ENCODE measurements at regions not wholly inside any gene's neighbourhood (a gene's known extent, or its start where the extent isn't known, plus 50 kb on each side); places are given as distances from the start of the nearest gene placed in this dataset.
"Not testable (repeated sequence)": the region's sequence is repeated elsewhere in the genome, so short reads cannot be mapped to it uniquely, and the experiment has no call there.

- CTCF ChIA-PET = interaction anchor here (0.5 to 1.2 kb wide), 2 partner anchors 10 to 13 kb away, joined by 3 to 4 read pairs; no protein-coding TSS in a partner anchor
- no peaks in the 10 kb centered on the region for H3K36me3 Mint-ChIP-seq (ENCODE audit: low read depth)
- peaks cover 31% of the 10 kb centered on the region for H3K4me1 Mint-ChIP-seq (ENCODE audit: low read depth)
- H3K9me3 Mint-ChIP-seq = no peaks in the 10 kb centered on the region
- no peak overlapping the region for H3K27ac Mint-ChIP-seq
- H3K4me3 Mint-ChIP-seq = no peak overlapping the region
- no peaks in the 10 kb centered on the region for H3K27me3 Mint-ChIP-seq (ENCODE audit: low read depth)
- no peak for DNase-seq
- intact Hi-C loops (cut with micrococcal nuclease) = loop anchor here (10.0 kb wide), 1 partner anchor 839 kb away; the partner anchor contains the start of gene BCL9
Observed at GRCh38 chr1:148383966-148384365, 99.1 kb downstream of the PPIAL4G start.

- H3K4me1 Mint-ChIP-seq (ENCODE audit: low read depth) = peaks cover 15% of the 10 kb centered on the region
- H3K27ac Mint-ChIP-seq = peak overlapping the region; percentile 41
- CTCF ChIA-PET = no interaction called here
- peak overlapping the region; percentile 43 for H3K4me3 Mint-ChIP-seq
- no peaks in the 10 kb centered on the region for H3K36me3 Mint-ChIP-seq (ENCODE audit: low read depth)
- H3K9me3 Mint-ChIP-seq = no peaks in the 10 kb centered on the region
- H3K27me3 Mint-ChIP-seq (ENCODE audit: low read depth) = no peaks in the 10 kb centered on the region
- no peak for DNase-seq
- intact Hi-C loops (cut with micrococcal nuclease) = loop anchor here (10.0 kb wide), 1 partner anchor 835 kb away; the partner anchor contains the start of gene BCL9
Observed at GRCh38 chr1:148379697-148380096, 103.4 kb downstream of the PPIAL4G start.

- no peak for DNase-seq
- no peaks in the 10 kb centered on the region for H3K27me3 Mint-ChIP-seq (ENCODE audit: low read depth)
- no peaks in the 10 kb centered on the region for H3K9me3 Mint-ChIP-seq
- peaks cover 15% of the 10 kb centered on the region for H3K4me1 Mint-ChIP-seq (ENCODE audit: low read depth)
- intact Hi-C loops (cut with micrococcal nuclease) = no loop called here
- H3K4me3 Mint-ChIP-seq = peak overlapping the region; percentile 43
- CTCF ChIA-PET = no interaction called here
- H3K36me3 Mint-ChIP-seq (ENCODE audit: low read depth) = no peaks in the 10 kb centered on the region
- peak overlapping the region; percentile 41 for H3K27ac Mint-ChIP-seq
Observed at GRCh38 chr1:148379170-148379500, 104.0 kb downstream of the PPIAL4G start.

- H3K4me3 Mint-ChIP-seq; H3K9me3 Mint-ChIP-seq; DNase-seq; intact Hi-C loops (cut with micrococcal nuclease); H3K36me3 Mint-ChIP-seq (ENCODE audit: low read depth); H3K27ac Mint-ChIP-seq; H3K27me3 Mint-ChIP-seq (ENCODE audit: low read depth): not testable (repeated sequence)
- peaks cover 23% of the 10 kb centered on the region for H3K4me1 Mint-ChIP-seq (ENCODE audit: low read depth)
- CTCF ChIA-PET = interaction anchor here (0.8 kb wide), 1 partner anchor 32 kb away, joined by 4 read pairs; no protein-coding TSS in a partner anchor
Observed at GRCh38 chr1:148377992-148378391, 105.1 kb downstream of the PPIAL4G start.

DNA sequence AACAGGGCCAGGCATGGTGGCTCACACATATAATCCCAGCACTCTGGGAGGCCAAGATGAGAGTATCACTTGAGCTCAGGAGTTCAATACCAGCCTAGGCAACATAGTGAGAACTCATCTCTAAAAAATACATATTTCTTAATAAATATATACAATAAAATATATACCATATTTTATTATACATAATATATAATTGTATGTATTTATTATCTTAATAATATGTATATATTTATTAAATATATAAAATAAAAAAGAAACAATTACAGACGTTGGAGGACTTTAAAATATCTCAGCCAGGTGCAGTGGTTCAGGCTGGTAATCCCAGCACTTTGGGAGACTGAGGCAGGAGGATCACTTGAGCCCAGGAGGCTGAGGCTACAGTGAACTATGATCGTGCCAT is 106.1 kb downstream of the PPIAL4G start:
- CTCF ChIA-PET; H3K9me3 Mint-ChIP-seq; H3K4me3 Mint-ChIP-seq; H3K36me3 Mint-ChIP-seq (ENCODE audit: low read depth); H3K27ac Mint-ChIP-seq; DNase-seq; H3K27me3 Mint-ChIP-seq (ENCODE audit: low read depth); intact Hi-C loops (cut with micrococcal nuclease): not testable (repeated sequence)
- H3K4me1 Mint-ChIP-seq (ENCODE audit: low read depth) = peaks cover 32% of the 10 kb centered on the region

DNA sequence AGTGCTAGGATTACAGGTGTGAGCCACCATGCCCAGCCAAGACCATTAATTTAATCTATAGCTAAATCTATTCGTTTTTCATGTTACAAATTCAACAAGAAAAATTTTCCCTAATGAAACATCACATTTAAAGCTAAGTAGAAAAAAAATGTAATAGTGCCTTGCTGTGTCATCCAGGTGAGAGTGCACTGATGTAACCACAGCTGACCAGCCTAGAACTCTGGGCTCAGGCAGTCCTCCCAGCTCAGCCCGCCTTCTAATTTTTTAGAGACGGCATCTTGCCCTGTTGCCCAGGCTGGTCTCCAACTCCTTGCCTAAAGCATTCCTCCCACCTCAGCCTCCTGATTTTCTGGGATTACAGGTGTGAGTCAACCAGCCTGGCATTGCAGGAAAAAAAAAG is 109.0 kb downstream of the PPIAL4G start:
- peaks cover 55% of the 10 kb centered on the region for H3K4me1 Mint-ChIP-seq (ENCODE audit: low read depth)
- H3K27me3 Mint-ChIP-seq (ENCODE audit: low read depth) = no peaks in the 10 kb centered on the region
- H3K27ac Mint-ChIP-seq = peak overlapping the region; percentile 86
- intact Hi-C loops (cut with micrococcal nuclease) = no loop called here
- no peak for DNase-seq
- H3K36me3 Mint-ChIP-seq (ENCODE audit: low read depth) = no peaks in the 10 kb centered on the region
- CTCF ChIA-PET = interaction anchor here (0.9 to 1.0 kb wide), 2 partner anchors 9 to 14 kb away, joined by 3 to 4 read pairs; no protein-coding TSS in a partner anchor
- no peaks in the 10 kb centered on the region for H3K9me3 Mint-ChIP-seq
- peak overlapping the region; percentile 45 for H3K4me3 Mint-ChIP-seq

DNA sequence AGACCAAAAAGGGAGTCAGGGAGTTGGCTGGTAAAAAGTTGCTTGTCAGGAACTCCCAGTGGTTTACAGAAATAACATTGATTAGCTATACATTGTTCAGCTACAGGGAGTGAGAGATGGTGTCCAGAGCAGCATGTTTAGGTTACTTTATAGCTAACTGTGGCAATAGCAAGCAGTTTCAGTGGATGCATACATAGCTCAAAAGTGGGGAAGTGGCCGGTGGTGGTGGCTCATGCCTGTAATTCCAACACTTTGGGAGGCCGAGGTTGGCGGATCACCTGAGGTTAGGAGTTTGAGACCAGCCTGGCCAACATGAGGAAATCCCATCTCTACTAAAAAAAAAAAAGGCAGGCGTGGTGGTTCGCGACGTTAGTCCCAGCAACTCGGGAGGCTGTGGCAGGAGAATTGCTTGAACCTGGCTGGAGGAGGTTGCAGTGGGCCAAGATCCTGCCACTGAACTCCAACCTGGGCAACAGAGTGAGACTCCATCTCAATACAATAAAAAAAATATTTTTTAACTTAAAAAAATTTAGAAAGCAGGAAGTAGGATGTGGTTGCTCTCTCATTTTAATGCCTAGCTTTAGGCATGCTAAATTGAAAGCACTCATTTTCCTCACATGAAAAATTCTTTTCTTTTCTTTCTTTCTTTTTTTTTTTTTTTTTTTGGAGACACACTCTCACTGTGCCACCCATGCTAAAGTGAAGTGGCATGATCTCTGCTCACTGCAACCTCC is 109.7 kb downstream of the PPIAL4G start:
- DNase-seq = no peak
- H3K9me3 Mint-ChIP-seq = no peaks in the 10 kb centered on the region
- intact Hi-C loops (cut with micrococcal nuclease) = loop anchor here (2.0 kb wide), 1 partner anchor 29 kb away; no protein-coding TSS in a partner anchor
- H3K4me1 Mint-ChIP-seq (ENCODE audit: low read depth) = peaks cover 55% of the 10 kb centered on the region
- no peaks in the 10 kb centered on the region for H3K27me3 Mint-ChIP-seq (ENCODE audit: low read depth)
- CTCF ChIA-PET = interaction anchor here (0.8 to 2.0 kb wide), 6 partner anchors 9 to 150 kb away, joined by 3 to 7 read pairs (median 4); no protein-coding TSS in a partner anchor
- peak overlapping the region; percentile 98 for H3K27ac Mint-ChIP-seq
- no peaks in the 10 kb centered on the region for H3K36me3 Mint-ChIP-seq (ENCODE audit: low read depth)
- peak overlapping the region; percentile 75 for H3K4me3 Mint-ChIP-seq

GRCh38 chr1:148372731-148373130 is 110.4 kb downstream of the PPIAL4G start:
- Mint-ChIP-seq H3K27me3 (ENCODE audit: low read depth) (no peaks in the 10 kb centered on the region), H3K4me1 (ENCODE audit: low read depth) (peaks cover 55% of the 10 kb centered on the region), H3K36me3 (ENCODE audit: low read depth) (no peaks in the 10 kb centered on the region), H3K4me3 (peak overlapping the region; percentile 75), H3K27ac (peak overlapping the region; percentile 98), H3K9me3 (no peaks in the 10 kb centered on the region)
- DNase-seq = peak; percentile 82
- intact Hi-C loops (cut with micrococcal nuclease) = loop anchor here (1.0 to 2.0 kb wide), 3 partner anchors 16 to 38 kb away; no protein-coding TSS in a partner anchor
- CTCF ChIA-PET = interaction anchor here (0.6 to 2.0 kb wide), 8 partner anchors 9 to 648 kb away, joined by 3 to 7 read pairs (median 4); no protein-coding TSS in a partner anchor

DNA sequence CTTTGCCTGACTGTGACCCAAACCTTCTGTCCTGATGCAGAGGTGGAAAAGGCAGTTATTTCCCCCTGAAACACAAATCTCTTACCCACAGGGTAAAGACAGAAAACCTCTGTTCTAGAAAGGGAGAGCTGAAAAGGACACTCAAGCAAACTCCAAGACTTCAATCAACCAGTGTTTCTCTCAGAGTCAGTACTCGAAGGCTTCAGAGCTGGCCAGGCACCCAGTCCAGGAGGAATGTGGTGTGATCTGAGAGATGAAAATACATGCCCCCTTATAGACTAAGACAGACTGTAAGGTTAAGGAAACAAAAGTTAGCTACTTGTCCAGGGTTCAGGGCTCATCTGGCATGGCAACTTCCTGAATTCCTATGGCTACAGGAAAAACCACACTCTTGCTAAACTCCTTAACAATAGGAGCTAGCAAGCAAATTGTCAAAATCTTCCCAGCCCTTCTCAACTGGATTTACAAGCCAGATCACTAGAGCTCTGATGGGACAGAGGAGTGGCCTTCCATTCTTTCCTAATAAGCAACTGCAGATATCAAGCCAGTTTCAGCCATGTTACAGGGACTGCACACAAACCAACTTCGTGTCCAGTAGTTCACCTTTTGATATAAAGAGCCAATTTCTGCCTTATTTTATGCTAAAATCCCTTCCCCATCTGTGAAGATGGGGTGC is 110.9 kb downstream of the PPIAL4G start:
- H3K9me3 Mint-ChIP-seq; DNase-seq; H3K27me3 Mint-ChIP-seq (ENCODE audit: low read depth); H3K36me3 Mint-ChIP-seq (ENCODE audit: low read depth): not testable (repeated sequence)
- Mint-ChIP-seq H3K27ac (peak overlapping the region; percentile 98), H3K4me1 (ENCODE audit: low read depth) (peaks cover 55% of the 10 kb centered on the region), H3K4me3 (peak overlapping the region; percentile 75)
- CTCF ChIA-PET = interaction anchor here (0.6 to 2.0 kb wide), 9 partner anchors 8 to 647 kb away, joined by 3 to 7 read pairs (median 4); no protein-coding TSS in a partner anchor
- intact Hi-C loops (cut with micrococcal nuclease) = loop anchor here (1.0 to 2.0 kb wide), 3 partner anchors 16 to 38 kb away; no protein-coding TSS in a partner anchor

GRCh38 chr1:148371551-148371994 is 111.5 kb downstream of the PPIAL4G start:
- DNase-seq = peak; percentile 88
- not testable (repeated sequence) for H3K9me3 Mint-ChIP-seq; H3K36me3 Mint-ChIP-seq (ENCODE audit: low read depth); H3K27me3 Mint-ChIP-seq (ENCODE audit: low read depth)
- Mint-ChIP-seq H3K4me3 (peak overlapping the region; percentile 45), H3K4me1 (ENCODE audit: low read depth) (peaks cover 55% of the 10 kb centered on the region), H3K27ac (peak overlapping the region; percentile 98)
- intact Hi-C loops (cut with micrococcal nuclease) = loop anchor here (1.0 kb wide), 2 partner anchors 10 to 18 kb away; no protein-coding TSS in a partner anchor
- CTCF ChIA-PET = interaction anchor here (0.6 to 2.0 kb wide), 9 partner anchors 7 to 143 kb away, joined by 3 to 7 read pairs (median 4); no protein-coding TSS in a partner anchor

DNA sequence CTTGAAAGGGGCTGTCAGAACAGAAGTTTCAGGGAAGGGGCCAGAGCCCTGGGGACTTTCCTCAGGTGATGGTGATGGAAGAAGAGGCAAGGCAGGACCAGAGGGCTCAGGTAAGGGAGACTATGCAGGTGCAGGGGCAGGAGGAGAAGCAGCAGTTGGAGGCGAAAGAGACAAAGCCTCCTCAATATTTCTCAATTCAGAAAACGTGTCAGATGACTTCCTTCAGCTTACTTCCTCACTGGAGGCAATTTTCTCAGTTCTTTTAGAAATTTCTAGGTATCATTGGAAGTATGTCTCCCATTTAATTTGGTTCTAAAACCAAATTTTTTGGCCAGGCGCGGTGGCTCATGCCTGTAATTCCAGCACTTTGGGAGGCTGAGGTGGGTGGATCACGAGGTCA is 112.4 kb downstream of the PPIAL4G start:
- H3K4me3 Mint-ChIP-seq; DNase-seq; H3K9me3 Mint-ChIP-seq; H3K36me3 Mint-ChIP-seq (ENCODE audit: low read depth); H3K27me3 Mint-ChIP-seq (ENCODE audit: low read depth): not testable (repeated sequence)
- peak overlapping the region; percentile 70 for H3K27ac Mint-ChIP-seq
- intact Hi-C loops (cut with micrococcal nuclease) = loop anchor here (1.0 kb wide), 2 partner anchors 9 to 17 kb away; no protein-coding TSS in a partner anchor
- CTCF ChIA-PET = interaction anchor here (0.6 to 1.4 kb wide), 4 partner anchors 14 to 144 kb away, joined by 3 to 7 read pairs (median 3); no protein-coding TSS in a partner anchor
- peaks cover 51% of the 10 kb centered on the region for H3K4me1 Mint-ChIP-seq (ENCODE audit: low read depth)

- Mint-ChIP-seq H3K4me1 (ENCODE audit: low read depth) (peaks cover 59% of the 10 kb centered on the region), H3K9me3 (no peaks in the 10 kb centered on the region), H3K36me3 (ENCODE audit: low read depth) (no peaks in the 10 kb centered on the region), H3K27ac (no peak overlapping the region), H3K4me3 (no peak overlapping the region), H3K27me3 (ENCODE audit: low read depth) (no peaks in the 10 kb centered on the region)
- CTCF ChIA-PET = no interaction called here
- intact Hi-C loops (cut with micrococcal nuclease) = no loop called here
- DNase-seq = no peak
Observed at GRCh38 chr1:148367596-148367995, 115.5 kb downstream of the PPIAL4G start.

Data from activated naive CD4-positive, alpha-beta T cell treated with anti-CD3 and anti-CD28 coated beads for 36 hours (primary cell).